CD14-positive monocyte (primary cell): ENCODE measurements at regions not wholly inside any gene's neighbourhood (a gene's known extent, or its start where the extent isn't known, plus 50 kb on each side); places are given as distances from the start of the nearest gene placed in this dataset.

ENCODE experiments used
- DNase-seq, 3 donors: peaks; one replicate each; pipeline ENCODE4 v3.0.0-alpha.2; 2011 to 2022
- H2AFZ ChIP-seq: 2 replicates; pipeline ENCODE4 v1.6.0; 2012; ENCODE audit warnings: mild to moderate bottlenecking, low read depth, low read length, inconsistent platforms; ENCODE audit not compliant: insufficient read depth, poor library complexity, severe bottlenecking
- H3K27ac ChIP-seq, 2 donors: 1 replicate in 1 of 2; 2 replicates in 1 of 2; pipeline ENCODE4 v1.5.1; 2012 to 2013; ENCODE audit warnings: low read length in 2 of 2, control low read depth in 1 of 2, inconsistent platforms in 1 of 2, low read depth in 1 of 2, mild to moderate bottlenecking in 1 of 2
- H3K27me3 ChIP-seq, 2 donors: one replicate each; pipeline versions ENCODE4 v1.6.0 to v1.6.1; 2011 to 2013; ENCODE audit warnings: low read length in 2 of 2; ENCODE audit not compliant: control insufficient read depth in 2 of 2, insufficient read depth in 2 of 2
- H3K36me3 ChIP-seq, 2 donors: replicated peaks in 1 of 2; 1 replicate in 1 of 2; 2 replicates in 1 of 2; pipeline versions ENCODE4 v1.5.1 to v1.6.1; 2012 to 2013; ENCODE audit warnings: low read length in 2 of 2, control low read depth in 1 of 2, inconsistent platforms in 1 of 2, mild to moderate bottlenecking in 1 of 2; ENCODE audit not compliant: insufficient read depth in 2 of 2, control insufficient read depth in 1 of 2
- H3K4me1 ChIP-seq, 2 donors: 1 replicate in 1 of 2; 2 replicates in 1 of 2; pipeline versions ENCODE4 v1.5.1 to v1.6.1; 2012 to 2013; ENCODE audit warnings: low read length in 2 of 2, control low read depth in 1 of 2, inconsistent platforms in 1 of 2, mild to moderate bottlenecking in 1 of 2, moderate library complexity in 1 of 2; ENCODE audit not compliant: insufficient read depth in 2 of 2, control insufficient read depth in 1 of 2
- H3K4me2 ChIP-seq: replicated peaks from 2 replicates; pipeline ENCODE3; 2012; ENCODE audit warnings: low read length, moderate library complexity, mild to moderate bottlenecking; ENCODE audit not compliant: poor library complexity, severe bottlenecking; ENCODE audit errors: extremely low read depth
- H3K4me3 ChIP-seq, 3 experiments: fragments of 200-600 bp in 1 of 3; sonication (generic) in 1 of 3; replicated peaks in 1 of 3; 1 replicate in 2 of 3; 2 replicates in 1 of 3; pipeline ENCODE4 v1.5.1; 2011 to 2013; ENCODE audit warnings: low read length in 3 of 3, mild to moderate bottlenecking in 3 of 3, control low read depth in 2 of 3, low read depth in 2 of 3, inconsistent platforms in 1 of 3, moderate library complexity in 1 of 3
- H3K79me2 ChIP-seq: 2 replicates; pipeline ENCODE4 v1.6.0; 2012; ENCODE audit warnings: mild to moderate bottlenecking, control low read depth, inconsistent platforms, low read length, moderate library complexity; ENCODE audit not compliant: insufficient read depth
- H3K9ac ChIP-seq: 2 replicates; pipeline ENCODE4 v1.6.0; 2017; ENCODE audit warnings: low read length, mild to moderate bottlenecking; ENCODE audit not compliant: insufficient read depth, poor library complexity, severe bottlenecking
- H3K9me3 ChIP-seq, 2 donors: replicated peaks in 1 of 2; 1 replicate in 1 of 2; 2 replicates in 1 of 2; pipeline versions ENCODE4 v1.5.1 to v1.6.1; 2012 to 2013; ENCODE audit warnings: low read length in 2 of 2, control low read depth in 1 of 2; ENCODE audit not compliant: control insufficient read depth in 1 of 2, insufficient read depth in 1 of 2
- H4K20me1 ChIP-seq: 2 replicates; pipeline ENCODE4 v1.6.0; 2012; ENCODE audit warnings: mild to moderate bottlenecking, low read length, control low read depth, moderate library complexity; ENCODE audit not compliant: insufficient read depth
- H3K27ac Mint-ChIP-seq, 7 donors: one replicate each; pipeline ENCODE4 v1.8.0; 2020; ENCODE audit warnings: mild to moderate bottlenecking in 7 of 7, mixed read lengths in 7 of 7, moderate library complexity in 6 of 7, inconsistent platforms in 2 of 7
- H3K27me3 Mint-ChIP-seq, 3 donors: one replicate each; pipeline ENCODE4 v1.8.0; 2021 to 2022; ENCODE audit warnings: low read depth in 3 of 3, mild to moderate bottlenecking in 3 of 3, mixed read lengths in 3 of 3, moderate library complexity in 3 of 3, inconsistent platforms in 1 of 3
- H3K36me3 Mint-ChIP-seq, 2 donors: one replicate each; pipeline ENCODE4 v1.8.0; 2020; ENCODE audit warnings: mixed read lengths in 2 of 2, inconsistent platforms in 1 of 2, mild to moderate bottlenecking in 1 of 2
- H3K4me1 Mint-ChIP-seq: one replicate; pipeline ENCODE4 v1.8.0; 2020; ENCODE audit warnings: mild to moderate bottlenecking, mixed read lengths
- H3K4me3 Mint-ChIP-seq, 2 donors: one replicate each; pipeline ENCODE4 v1.8.0; 2020; ENCODE audit warnings: mild to moderate bottlenecking in 2 of 2, mixed read lengths in 2 of 2, moderate library complexity in 1 of 2
- H3K9me3 Mint-ChIP-seq, 7 donors: one replicate each; pipeline ENCODE4 v1.8.0; 2020 to 2022; ENCODE audit warnings: mixed read lengths in 7 of 7, mild to moderate bottlenecking in 6 of 7, moderate library complexity in 6 of 7, inconsistent platforms in 2 of 7
- CTCF ChIP-seq: fragments of 200-600 bp; IDR thresholded peaks from one replicate; pipeline ENCODE4 v1.8.0; 2022; ENCODE audit warnings: antibody characterized with exemption, mild to moderate bottlenecking
- WGBS: methylation state at CpG from one replicate; pipeline ENCODE4 v1.1.5; 2013; ENCODE audit warnings: missing lambda C conversion rate; ENCODE audit not compliant: insufficient coverage; 5-methylcytosine and 5-hydroxymethylcytosine counted together
- intact Hi-C, 2 donors: fragments of 100-400 bp; cut with micrococcal nuclease; formaldehyde crosslinking; loops; one replicate each; pipeline versions ENCODE4 v1.15.0 to v1.15.1; 2023

GRCh38 chr19:28915202-28915601 is 297.7 kb downstream of the UQCRFS1 start:
- H3K27ac ChIP-seq = no peak overlapping the region
- peaks cover 0 to 28% (median 6%) of the 10 kb centered on the region in 7 donors for H3K9me3 Mint-ChIP-seq
- H3K4me1 Mint-ChIP-seq = no peaks in the 10 kb centered on the region
- no peaks in the 10 kb centered on the region for H3K4me1 ChIP-seq
- no peaks in the 10 kb centered on the region for H3K36me3 ChIP-seq
- H3K4me2 ChIP-seq = no peak overlapping the region
- H2AFZ ChIP-seq = no peak overlapping the region
- no peaks in the 10 kb centered on the region for H3K36me3 Mint-ChIP-seq
- no peak for DNase-seq
- no peak for TF ChIP-seq CTCF
- no peaks in the 10 kb centered on the region for H3K79me2 ChIP-seq
- no peak overlapping the region for H3K27ac Mint-ChIP-seq
- no peaks in the 10 kb centered on the region for H3K27me3 ChIP-seq
- H3K27me3 Mint-ChIP-seq = peaks cover 2 to 6% (median 4%) of the 10 kb centered on the region in 3 donors
- intact Hi-C loops = no loop called here
- no peaks in the 10 kb centered on the region for H4K20me1 ChIP-seq
- no peak overlapping the region for H3K9ac ChIP-seq
- peaks cover 5 to 8% of the 10 kb centered on the region in 2 donors for H3K9me3 ChIP-seq
- 60% methylated on average over 2 of the region's 3 CpGs for WGBS
- H3K4me3 ChIP-seq = no peak overlapping the region
- no peak overlapping the region for H3K4me3 Mint-ChIP-seq

DNA sequence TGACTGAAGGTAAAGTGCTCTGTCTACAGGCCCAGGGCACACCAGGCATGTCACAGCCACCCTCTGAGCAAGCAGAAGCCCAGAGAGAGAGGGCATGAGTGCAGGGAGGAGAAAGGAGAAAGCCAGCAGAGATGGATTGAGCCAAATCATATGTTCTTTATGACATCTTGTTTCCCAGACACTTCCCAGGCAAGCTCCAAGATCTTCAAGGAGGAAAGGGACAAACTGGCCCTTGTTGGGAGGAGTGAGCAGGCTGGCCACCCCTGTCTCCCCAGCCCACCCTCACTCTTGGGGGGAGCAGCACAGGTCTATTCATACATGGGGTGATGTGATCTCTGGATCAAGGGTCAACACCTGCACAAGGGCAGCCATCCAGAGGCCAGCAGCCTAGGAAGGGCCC is 298.8 kb downstream of the UQCRFS1 start:
- Histone ChIP-seq H3K36me3 (no peaks in the 10 kb centered on the region), H3K9ac (no peak overlapping the region), H3K9me3 (peaks cover 5 to 8% of the 10 kb centered on the region in 2 donors), H3K4me1 (no peaks in the 10 kb centered on the region), H3K79me2 (no peaks in the 10 kb centered on the region), H3K27me3 (no peaks in the 10 kb centered on the region), H3K27ac (no peak overlapping the region), H3K4me3 (no peak overlapping the region), H4K20me1 (no peaks in the 10 kb centered on the region), H2AFZ (no peak overlapping the region), H3K4me2 (no peak overlapping the region)
- no peak overlapping the region for H3K27ac Mint-ChIP-seq
- H3K9me3 Mint-ChIP-seq = peaks cover 0 to 31% (median 6%) of the 10 kb centered on the region in 7 donors
- no peak for TF ChIP-seq CTCF
- H3K36me3 Mint-ChIP-seq = no peaks in the 10 kb centered on the region
- DNase-seq = no peak
- H3K4me3 Mint-ChIP-seq = no peak overlapping the region
- intact Hi-C loops = no loop called here
- H3K4me1 Mint-ChIP-seq = no peaks in the 10 kb centered on the region
- H3K27me3 Mint-ChIP-seq = peaks cover 2 to 6% (median 3%) of the 10 kb centered on the region in 3 donors
